HL-60/S4 treated with phorbol 12-myristate 13-acetate at 8.2 ng/mL for 4 days and 3 days (cell line): ENCODE measurements at regions not wholly inside any gene's neighbourhood (a gene's known extent, or its start where the extent isn't known, plus 50 kb on each side); places are given as distances from the start of the nearest gene placed in this dataset.
"Not testable (repeated sequence)": the region's sequence is repeated elsewhere in the genome, so short reads cannot be mapped to it uniquely, and the experiment has no call there.

Source experiments
- in situ Hi-C: fragments of 300-500 bp; cut with MboI; formaldehyde crosslinking; loops from 2 replicates; pipeline ENCODE4 v1.15.0; 2022; ENCODE audit warnings: low sequenced_read_pairs

DNA sequence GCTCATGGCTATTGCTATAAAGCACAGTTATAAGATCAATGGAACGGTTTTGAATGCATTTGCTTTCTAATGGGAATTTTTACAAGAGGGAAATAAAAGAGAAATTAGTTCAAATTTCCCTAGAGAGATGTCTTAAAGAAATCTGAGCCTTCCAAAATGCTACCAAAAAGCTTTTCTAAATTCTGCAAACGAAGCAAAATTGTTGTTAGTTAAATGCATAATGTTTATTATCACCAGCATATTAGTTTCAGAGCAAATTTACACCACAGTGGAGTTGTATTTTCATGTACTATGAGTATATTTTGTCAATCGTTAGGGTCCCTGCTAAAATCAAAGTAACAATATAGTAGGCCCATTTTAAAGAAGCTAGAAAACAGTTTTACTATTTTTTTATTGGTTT, 67.4 kb upstream of the KIF2A start:
- in situ Hi-C loops: not testable (repeated sequence)

DNA sequence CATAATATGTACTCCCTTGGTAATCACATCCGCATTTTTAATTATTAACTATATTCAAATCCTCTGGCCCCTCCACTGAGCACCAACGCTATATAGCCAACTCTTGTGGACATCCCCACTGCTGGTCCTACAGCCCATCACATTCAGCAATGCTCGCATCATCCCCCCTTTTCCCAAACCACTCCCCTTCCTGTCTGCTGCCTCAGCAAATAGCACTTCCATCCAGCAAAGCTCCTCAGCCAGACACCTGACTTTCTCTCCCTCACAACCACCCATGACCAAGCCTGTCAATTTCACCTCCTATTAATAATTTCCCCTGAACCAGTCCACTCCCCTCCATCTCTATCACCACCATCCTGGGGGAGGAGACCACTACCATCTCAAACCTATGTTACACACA, 65.5 kb upstream of the KIF2A start:
- in situ Hi-C loops: not testable (repeated sequence)

- in situ Hi-C loops: not testable (repeated sequence)
Observed at GRCh38 chr5:62242000-62242399, 64.0 kb upstream of the KIF2A start.

DNA sequence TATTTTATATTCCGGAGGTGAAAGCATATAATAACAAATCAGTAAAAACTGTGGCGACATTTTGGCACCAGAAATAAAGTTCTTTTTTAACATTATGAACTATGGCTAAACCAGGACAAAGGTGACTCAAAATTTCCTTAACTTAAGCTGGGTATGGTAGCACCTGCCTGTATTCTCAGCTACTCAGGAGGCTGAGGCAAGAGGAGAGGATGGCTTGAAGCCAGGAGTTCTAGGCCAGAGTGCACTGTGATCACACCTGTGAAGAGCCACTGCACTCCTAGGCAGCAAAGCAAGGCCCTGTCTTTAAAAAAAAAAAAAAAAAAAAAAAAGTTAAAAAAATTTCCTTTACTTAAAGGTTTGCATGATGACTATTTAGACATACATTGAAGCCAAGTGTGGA, 63.0 kb upstream of the KIF2A start:
- in situ Hi-C loops: not testable (repeated sequence)

GRCh38 chr5:62248192-62248591, 57.8 kb upstream of the KIF2A start:
- in situ Hi-C loops: not testable (repeated sequence)

DNA sequence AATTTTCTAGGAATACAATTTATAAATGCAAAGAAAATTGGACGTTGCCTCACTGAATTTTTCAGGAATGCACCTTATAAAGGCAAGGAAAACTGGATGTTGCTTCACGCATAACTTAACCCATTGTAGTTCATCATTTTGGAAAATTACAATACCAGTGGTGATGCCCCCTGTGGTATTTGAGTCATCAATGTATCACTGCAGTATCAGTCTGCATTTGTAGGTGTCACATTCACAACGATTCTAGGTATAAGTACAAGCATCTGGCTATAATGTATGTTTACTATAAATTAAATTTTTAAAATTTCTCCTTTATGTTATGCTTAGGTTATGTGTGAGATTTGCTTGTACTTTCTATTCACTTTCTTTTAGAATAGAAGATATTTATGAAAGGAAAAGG, 55.9 kb upstream of the KIF2A start:
- in situ Hi-C loops: not testable (repeated sequence)

- in situ Hi-C loops: not testable (repeated sequence)
Observed at GRCh38 chr5:62250919-62251318, 55.1 kb upstream of the KIF2A start.

GRCh38 chr5:62252519-62252918, 53.5 kb upstream of the KIF2A start:
- in situ Hi-C loops: not testable (repeated sequence)

- in situ Hi-C loops: not testable (repeated sequence)
Observed at GRCh38 chr5:62255551-62255950, 50.5 kb upstream of the KIF2A start.

- in situ Hi-C loops: no loop called here
Observed at GRCh38 chr5:62256161-62257019, 49.6 kb upstream of the KIF2A start.
